ENCODE measurements at regions not wholly inside any gene's neighbourhood (a gene's known extent, or its start where the extent isn't known, plus 50 kb on each side); places are given as distances from the start of the nearest gene placed in this dataset.

DNA sequence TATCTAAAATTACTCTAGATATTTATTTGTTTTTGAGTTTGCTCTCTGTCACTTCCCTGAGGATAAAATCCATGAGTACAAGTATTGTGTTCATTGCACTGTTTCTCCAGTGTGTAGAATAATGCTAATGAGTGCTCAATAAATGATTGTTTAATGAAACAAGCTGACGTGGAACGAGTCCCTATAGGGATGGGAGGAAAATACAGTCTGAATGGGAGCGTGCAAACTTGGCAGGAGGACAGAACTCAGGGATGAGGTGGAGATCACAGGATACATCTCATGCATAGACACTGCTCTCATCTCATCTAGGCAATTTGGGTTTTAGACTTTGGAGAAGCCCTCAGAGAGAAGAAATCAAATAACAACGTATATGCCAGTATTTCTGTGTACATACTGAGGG, 58.4 kb upstream of the ZC3H12C start:
- POLR2A ChIA-PET: no interaction called here
- Histone ChIP-seq H3K27ac (ENCODE audit: low read depth in 1 of 2, low read length in 2 of 2) (no peak overlapping the region), H3K36me3 (ENCODE audit: insufficient read depth, low read length) (no peaks in the 10 kb centered on the region), H3K27me3 (ENCODE audit: control insufficient read depth in 1 of 2, insufficient read depth in 2 of 2, low read length in 2 of 2) (no peaks in the 10 kb centered on the region), H3K9me3 (ENCODE audit: control insufficient read depth in 1 of 2, insufficient read depth in 1 of 2, low read length in 2 of 2) (no peaks in the 10 kb centered on the region), H3K4me1 (ENCODE audit: insufficient read depth, low read length) (no peaks in the 10 kb centered on the region), H3K4me3 (ENCODE audit: low read length) (no peak overlapping the region)
- Mint-ChIP-seq H3K4me3 (no peak overlapping the region), H3K27me3 (no peaks in the 10 kb centered on the region), H3K27ac (no peak overlapping the region), H3K36me3 (ENCODE audit: low read depth) (no peaks in the 10 kb centered on the region), H3K4me1 (ENCODE audit: low read depth) (no peaks in the 10 kb centered on the region), H3K9me3 (no peaks in the 10 kb centered on the region)
- no peak for DNase-seq
- TF ChIP-seq, protein P1, sequence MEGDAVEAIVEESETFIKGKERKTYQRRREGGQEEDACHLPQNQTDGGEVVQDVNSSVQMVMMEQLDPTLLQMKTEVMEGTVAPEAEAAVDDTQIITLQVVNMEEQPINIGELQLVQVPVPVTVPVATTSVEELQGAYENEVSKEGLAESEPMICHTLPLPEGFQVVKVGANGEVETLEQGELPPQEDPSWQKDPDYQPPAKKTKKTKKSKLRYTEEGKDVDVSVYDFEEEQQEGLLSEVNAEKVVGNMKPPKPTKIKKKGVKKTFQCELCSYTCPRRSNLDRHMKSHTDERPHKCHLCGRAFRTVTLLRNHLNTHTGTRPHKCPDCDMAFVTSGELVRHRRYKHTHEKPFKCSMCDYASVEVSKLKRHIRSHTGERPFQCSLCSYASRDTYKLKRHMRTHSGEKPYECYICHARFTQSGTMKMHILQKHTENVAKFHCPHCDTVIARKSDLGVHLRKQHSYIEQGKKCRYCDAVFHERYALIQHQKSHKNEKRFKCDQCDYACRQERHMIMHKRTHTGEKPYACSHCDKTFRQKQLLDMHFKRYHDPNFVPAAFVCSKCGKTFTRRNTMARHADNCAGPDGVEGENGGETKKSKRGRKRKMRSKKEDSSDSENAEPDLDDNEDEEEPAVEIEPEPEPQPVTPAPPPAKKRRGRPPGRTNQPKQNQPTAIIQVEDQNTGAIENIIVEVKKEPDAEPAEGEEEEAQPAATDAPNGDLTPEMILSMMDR (IDR thresholded peaks at IDR 0.05): no peak
- intact Hi-C loops (cut with DNase I, micrococcal nuclease): no loop called here
- CTCF ChIA-PET: no interaction called here
- ATAC-seq (ENCODE audit: poor library complexity): no peak

DNA sequence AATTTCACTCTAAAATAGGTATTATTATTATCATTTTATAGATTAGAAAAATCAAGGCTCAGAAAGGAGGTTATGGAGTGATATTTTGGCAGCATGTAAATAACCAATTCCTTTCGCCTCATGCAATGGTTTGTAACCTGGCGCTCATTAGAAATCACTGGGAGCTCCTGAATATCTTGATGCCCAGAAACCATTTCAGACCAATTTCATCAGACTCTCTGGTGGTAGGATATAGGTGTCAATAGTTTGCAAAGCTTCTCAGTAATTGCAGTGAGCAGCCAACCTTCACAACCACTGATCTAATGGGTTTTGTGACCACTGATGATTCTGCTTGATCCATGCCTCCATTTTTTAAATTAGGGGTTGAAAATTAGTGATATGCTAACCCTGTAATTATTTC, 57.8 kb upstream of the ZC3H12C start:
- POLR2A ChIA-PET: no interaction called here
- Mint-ChIP-seq H3K4me3 (no peak overlapping the region), H3K27me3 (no peaks in the 10 kb centered on the region)

DNA sequence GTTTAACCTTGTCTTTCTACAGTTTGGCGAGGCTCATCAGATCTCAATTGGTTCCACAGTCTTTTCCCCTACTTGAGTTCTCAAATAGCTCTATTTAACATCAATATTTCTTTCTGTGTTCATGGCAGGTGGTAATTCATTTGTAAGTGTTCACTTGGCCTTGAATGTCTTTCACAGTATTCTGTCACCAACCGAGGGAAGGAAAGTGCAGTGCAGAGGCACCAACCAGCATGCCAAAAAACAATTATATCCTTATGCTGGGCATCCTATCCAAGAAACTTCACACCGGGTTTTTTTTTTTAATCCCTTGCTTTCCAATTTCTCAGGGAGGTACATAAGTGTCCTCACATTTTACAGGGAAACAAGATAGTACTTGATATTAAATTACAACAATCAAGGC, 55.0 kb upstream of the ZC3H12C start:
- Mint-ChIP-seq H3K27me3 (peaks cover 4% of the 10 kb centered on the region), H3K27ac (no peak overlapping the region), H3K9me3 (no peaks in the 10 kb centered on the region), H3K4me3 (no peak overlapping the region), H3K36me3 (ENCODE audit: low read depth) (no peaks in the 10 kb centered on the region), H3K4me1 (ENCODE audit: low read depth) (no peaks in the 10 kb centered on the region)
- Histone ChIP-seq H3K27ac (ENCODE audit: low read depth in 1 of 2, low read length in 2 of 2) (no peak overlapping the region), H3K9me3 (ENCODE audit: control insufficient read depth in 1 of 2, insufficient read depth in 1 of 2, low read length in 2 of 2) (no peaks in the 10 kb centered on the region), H3K4me1 (ENCODE audit: insufficient read depth, low read length) (no peaks in the 10 kb centered on the region), H3K27me3 (ENCODE audit: control insufficient read depth in 1 of 2, insufficient read depth in 2 of 2, low read length in 2 of 2) (peaks cover 0 to 3% of the 10 kb centered on the region in 2 experiments), H3K36me3 (ENCODE audit: insufficient read depth, low read length) (no peaks in the 10 kb centered on the region), H3K4me3 (ENCODE audit: low read length) (no peak overlapping the region)
- ChIA-PET POLR2A (no interaction called here), CTCF (no interaction called here)
- intact Hi-C loops (cut with DNase I, micrococcal nuclease): no loop called here
- TF ChIP-seq, protein P1 (IDR thresholded peaks at IDR 0.05): no peak
- ATAC-seq (ENCODE audit: poor library complexity) (no peak), DNase-seq (no peak)

More for the DNA sequence above, 57.8 kb upstream of the ZC3H12C start:
- ATAC-seq (ENCODE audit: poor library complexity) (no peak), DNase-seq (no peak)
- no peak overlapping the region for H3K27ac ChIP-seq (ENCODE audit: low read depth in 1 of 2, low read length in 2 of 2)
- H3K27me3 ChIP-seq (ENCODE audit: control insufficient read depth in 1 of 2, insufficient read depth in 2 of 2, low read length in 2 of 2): no peaks in the 10 kb centered on the region
- H3K9me3 ChIP-seq (ENCODE audit: control insufficient read depth in 1 of 2, insufficient read depth in 1 of 2, low read length in 2 of 2): no peaks in the 10 kb centered on the region
- H3K4me1 ChIP-seq (ENCODE audit: insufficient read depth, low read length): no peaks in the 10 kb centered on the region
- CTCF ChIA-PET: no interaction called here
- Mint-ChIP-seq H3K27ac (no peak overlapping the region), H3K9me3 (no peaks in the 10 kb centered on the region), H3K4me1 (ENCODE audit: low read depth) (no peaks in the 10 kb centered on the region), H3K36me3 (ENCODE audit: low read depth) (no peaks in the 10 kb centered on the region)
- intact Hi-C loops (cut with DNase I, micrococcal nuclease): no loop called here
- no peak overlapping the region for H3K4me3 ChIP-seq (ENCODE audit: low read length)
- no peaks in the 10 kb centered on the region for H3K36me3 ChIP-seq (ENCODE audit: insufficient read depth, low read length)
- TF ChIP-seq, protein P1 (IDR thresholded peaks at IDR 0.05): no peak
